Ecto neural progenitor cell (in vitro differentiated cells): ENCODE measurements at regions not wholly inside any gene's neighbourhood (a gene's known extent, or its start where the extent isn't known, plus 50 kb on each side); places are given as distances from the start of the nearest gene placed in this dataset.

Source experiments
- DNase-seq: peaks from one replicate; pipeline ENCODE4 v3.0.0-alpha.2; 2018; ENCODE audit warnings: low spot score

DNA sequence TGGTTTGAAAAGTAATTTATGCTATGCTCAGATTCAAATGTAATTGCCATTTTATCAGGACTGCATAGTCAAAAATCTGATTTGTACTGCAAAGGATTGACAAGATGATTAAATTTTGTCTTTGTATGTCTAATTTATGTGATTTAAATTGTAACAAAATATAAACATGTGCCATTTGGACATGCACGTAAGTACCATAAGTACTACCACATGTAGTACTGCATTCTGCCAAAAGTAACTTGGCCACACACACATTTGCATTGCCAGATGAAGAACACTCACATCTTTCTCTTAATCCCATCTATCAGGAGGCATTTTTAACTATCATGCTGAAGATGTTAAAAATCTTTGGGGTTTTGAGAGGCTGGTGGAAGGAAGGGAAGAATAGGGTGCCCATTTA, 133.3 kb downstream of the KLF12 start:
- DNase-seq: no peak

GRCh38 chr13:73998631-73999030, 135.6 kb downstream of the KLF12 start:
- no peak for DNase-seq

DNA sequence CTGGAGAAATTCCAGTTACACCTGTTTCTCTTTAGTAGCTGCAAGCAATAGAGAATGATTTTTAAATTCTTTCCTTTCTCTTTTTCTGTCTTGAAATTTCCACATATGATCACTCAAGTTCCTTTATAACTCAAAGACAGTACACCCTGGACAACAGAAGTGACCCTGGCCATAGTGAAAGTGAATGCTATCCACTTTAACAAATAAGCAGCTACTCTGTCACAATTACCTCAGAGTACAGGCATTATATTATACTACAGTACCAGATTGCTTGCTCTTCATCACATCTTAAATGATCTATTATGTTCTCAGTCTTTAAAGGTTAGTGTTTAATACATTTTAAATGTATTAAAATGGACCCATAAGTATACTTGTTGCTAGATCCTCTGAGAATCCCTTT, 136.2 kb downstream of the KLF12 start:
- no peak for DNase-seq

DNA sequence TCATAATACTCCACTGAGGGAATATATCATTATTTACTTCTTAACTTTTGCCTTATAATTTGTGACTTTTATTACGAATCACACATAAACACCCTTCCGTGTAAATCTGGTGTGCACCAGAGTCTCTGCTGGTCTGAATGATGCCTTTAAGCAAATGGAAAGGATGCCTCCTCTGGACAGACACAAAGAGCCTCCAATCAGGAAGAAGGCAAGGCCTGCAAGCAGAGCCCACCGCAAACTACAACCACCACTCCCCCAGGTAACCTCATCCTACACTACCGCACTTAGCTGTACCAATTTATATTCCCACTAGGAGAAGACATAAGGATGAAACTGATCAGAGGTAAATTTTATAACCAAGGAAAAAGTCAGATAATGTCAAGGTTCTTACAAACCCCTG, 137.6 kb downstream of the KLF12 start:
- DNase-seq: no peak

GRCh38 chr13:73995736-73996135, 138.5 kb downstream of the KLF12 start:
- no peak for DNase-seq

DNA sequence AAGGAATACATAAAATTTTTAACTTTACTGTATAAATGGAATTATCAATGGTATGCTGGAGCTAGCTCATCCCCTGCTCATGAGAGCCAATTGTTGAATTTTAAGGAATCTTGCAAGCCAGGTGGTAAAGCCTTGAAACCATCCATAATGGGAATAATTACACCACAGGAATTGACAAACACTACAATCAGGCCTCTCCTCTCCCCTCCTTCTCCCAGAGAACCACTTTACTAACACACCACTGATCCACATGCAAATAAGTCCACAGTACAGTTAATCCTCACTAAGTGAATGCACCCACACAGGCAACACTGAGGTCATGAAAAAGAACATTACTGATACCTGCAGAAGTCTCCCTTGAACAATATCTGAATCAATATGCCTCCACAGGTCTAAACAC, 140.5 kb downstream of the KLF12 start:
- no peak for DNase-seq

GRCh38 chr13:73991884-73992283, 142.3 kb downstream of the KLF12 start:
- DNase-seq: no peak

DNA sequence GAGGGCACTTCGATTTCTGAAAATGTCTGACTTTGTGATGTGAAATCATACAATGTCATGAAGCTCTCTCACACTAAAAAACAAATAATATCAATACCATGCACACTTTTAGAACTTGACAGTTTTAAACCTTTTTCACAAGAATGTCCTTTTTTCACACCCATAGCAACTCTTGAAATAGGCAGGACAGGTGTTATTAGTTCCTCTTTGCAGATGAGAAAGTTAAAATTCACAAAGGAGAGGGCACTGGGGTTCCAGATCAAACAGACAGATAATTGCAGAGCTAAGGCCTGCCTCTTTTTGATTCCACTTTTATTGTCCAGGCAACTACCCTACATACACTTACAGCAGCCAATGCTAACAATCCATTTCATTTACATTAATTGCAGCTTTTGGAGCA, 142.8 kb downstream of the KLF12 start:
- DNase-seq: no peak

DNA sequence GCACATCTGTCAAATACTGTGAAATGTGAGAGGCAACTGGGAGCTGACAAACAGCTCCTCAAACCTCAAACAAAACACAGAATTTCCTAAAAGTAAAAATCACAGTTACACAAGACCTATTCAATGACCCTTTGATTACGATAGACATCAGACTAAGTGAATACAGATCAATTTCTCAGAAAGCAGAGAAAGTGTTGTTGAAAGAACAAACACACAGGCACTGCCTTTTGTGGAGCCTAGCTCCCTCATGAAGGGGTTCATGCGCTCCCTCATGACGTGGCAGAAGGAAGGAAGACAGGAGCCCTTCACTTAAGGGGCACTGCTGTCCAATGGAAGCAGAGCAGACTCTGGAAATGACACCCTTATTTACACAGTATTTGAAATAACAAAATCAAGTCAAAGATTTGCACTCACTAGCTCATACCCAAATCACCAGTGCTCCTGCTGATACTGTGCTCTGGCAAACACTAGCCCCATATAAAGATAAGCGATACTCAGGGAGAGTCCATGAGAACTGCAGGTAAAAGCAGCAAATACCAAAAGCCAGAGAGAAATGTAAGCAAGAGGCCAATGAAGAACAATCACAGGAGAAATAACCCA, 144.9 kb downstream of the KLF12 start:
- no peak for DNase-seq

DNA sequence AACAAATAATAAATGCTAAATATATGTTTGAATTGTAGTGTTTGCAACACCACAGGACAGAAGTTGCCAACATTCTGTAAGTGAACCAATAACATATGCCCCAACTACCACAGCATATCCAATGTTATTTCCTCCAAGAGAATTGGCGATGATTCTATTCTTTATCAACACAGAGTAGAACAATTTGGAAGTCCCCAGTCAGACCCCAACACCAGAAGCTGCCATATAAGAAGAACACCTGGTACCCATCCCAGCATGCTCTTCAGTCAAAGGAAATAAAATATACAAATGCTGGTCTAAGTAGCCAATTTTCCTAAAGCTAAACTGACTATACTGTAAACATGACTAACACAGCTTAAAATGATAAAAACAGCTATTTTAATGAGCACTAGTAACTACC, 145.7 kb downstream of the KLF12 start:
- no peak for DNase-seq

- no peak for DNase-seq
Observed at GRCh38 chr13:73987618-73988017, 146.6 kb downstream of the KLF12 start.

GRCh38 chr13:73985783-73986182, 148.4 kb downstream of the KLF12 start:
- DNase-seq: no peak

- no peak for DNase-seq
Observed at GRCh38 chr13:73984949-73985691, 149.1 kb downstream of the KLF12 start.

GRCh38 chr13:73984201-73984600, 150.0 kb downstream of the KLF12 start:
- DNase-seq: no peak

DNA sequence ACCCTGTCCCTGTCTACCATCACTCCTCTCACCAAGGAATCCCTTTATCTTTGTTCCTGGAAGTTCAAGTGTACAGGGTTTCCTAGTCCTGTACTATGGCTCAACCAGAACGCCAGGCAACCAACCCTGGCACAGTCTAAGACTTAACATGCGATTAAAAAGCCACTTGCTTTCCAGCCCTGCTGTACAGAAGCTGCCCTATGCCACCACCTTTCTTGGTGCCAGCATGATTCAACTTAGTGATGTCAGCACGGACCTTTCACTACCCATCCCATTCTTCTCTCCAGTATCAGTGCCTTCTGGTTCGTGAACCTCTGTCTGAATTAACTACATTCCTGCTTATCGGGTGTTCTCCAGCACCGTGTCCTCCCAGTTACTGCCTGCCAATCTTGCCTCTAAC, 151.1 kb downstream of the KLF12 start:
- DNase-seq: no peak

DNA sequence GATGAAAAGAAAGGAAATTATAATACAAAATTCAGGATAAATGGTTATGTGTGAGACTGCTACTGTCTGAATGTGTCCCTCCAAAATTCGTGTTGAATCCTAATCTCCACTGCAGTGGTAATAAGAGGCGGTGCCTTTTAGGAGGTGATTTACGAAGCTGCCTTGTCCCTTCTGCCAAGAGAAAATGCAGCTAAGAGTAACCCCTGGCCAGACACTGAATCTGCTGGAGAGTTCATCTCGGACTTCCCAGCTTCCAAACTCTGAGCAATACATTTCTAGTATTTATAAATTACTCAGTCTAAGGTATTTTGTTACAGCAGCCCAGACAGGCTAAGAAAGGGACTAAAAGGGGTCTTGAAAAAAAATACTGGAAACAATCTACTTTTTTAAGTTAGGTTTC, 152.6 kb downstream of the KLF12 start:
- no peak for DNase-seq

DNA sequence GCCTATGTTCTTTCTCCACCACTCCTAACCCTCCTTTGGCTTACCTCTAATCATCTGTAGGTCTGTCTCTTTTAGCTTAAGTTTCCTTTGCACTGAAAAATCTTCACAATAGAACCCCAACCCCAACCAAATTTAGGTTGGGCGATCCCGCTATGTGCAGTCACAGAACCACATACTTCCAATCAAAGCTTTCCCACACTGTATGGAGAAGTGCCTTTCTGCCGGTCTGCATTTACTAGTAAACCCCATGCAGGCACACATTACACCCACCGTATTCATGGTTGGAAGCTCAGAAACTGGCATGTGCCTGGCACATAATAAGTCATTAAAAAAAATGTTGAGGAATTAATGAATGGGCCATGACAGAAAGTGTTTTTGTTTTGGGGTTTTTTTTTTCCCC, 158.4 kb downstream of the KLF12 start:
- no peak for DNase-seq

- DNase-seq: no peak
Observed at GRCh38 chr13:73974051-73974450, 160.2 kb downstream of the KLF12 start.

GRCh38 chr13:73973156-73973555, 161.0 kb downstream of the KLF12 start:
- no peak for DNase-seq

- no peak for DNase-seq
Observed at GRCh38 chr13:73972545-73972944, 161.7 kb downstream of the KLF12 start.

- DNase-seq: no peak
Observed at GRCh38 chr13:73971481-73971880, 162.7 kb downstream of the KLF12 start.

GRCh38 chr13:73970421-73971055, 163.7 kb downstream of the KLF12 start:
- no peak for DNase-seq

DNA sequence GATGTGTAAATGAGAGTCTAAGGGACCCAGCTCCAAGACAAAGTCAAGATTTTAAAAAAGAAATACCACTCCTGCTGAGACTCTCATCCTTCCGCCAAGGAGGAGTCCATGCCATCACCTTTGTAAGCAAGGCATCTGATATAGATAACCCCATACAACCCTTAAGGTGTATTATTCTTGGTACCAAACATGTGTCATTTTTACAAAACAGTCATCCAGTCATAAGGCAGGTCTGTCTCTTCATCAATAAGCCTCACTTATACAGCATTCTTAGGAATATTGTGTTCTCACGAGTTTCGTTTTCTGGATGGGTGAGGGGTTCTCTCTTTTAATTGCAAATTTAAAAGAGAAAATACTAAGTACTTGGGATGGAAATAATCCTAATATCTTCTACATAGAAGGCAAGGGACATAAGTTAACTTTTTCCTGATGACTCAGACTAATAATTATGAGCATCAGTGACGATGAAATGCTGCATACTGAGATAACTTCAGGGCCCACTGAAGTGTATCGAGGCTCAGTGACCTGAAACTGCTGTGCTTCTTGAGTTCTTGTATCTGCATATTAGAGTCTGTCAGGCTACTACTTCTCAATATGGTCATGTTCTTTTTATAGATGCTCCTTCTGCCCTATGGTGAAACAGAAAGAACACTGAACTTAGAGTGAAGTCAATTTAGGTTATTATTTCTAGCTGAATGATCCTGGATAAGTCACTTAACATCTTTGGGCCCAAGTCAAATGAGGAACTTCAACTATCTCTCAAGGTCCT, 166.6 kb downstream of the KLF12 start:
- no peak for DNase-seq
